Activated T-helper 2 cell treated with anti-CD3 and anti-CD28 coated beads, Interferon-gamma antibody, Interleukin-2, Interleukin-4, amounts not matched to agents 10 μg/mL and 5 μg/mL and 100 μg/mL, durations not matched to agents 14 hours and 24 hours and 36 hours (primary cell): ENCODE measurements at regions not wholly inside any gene's neighbourhood (a gene's known extent, or its start where the extent isn't known, plus 50 kb on each side); places are given as distances from the start of the nearest gene placed in this dataset.
"Not testable (repeated sequence)": the region's sequence is repeated elsewhere in the genome, so short reads cannot be mapped to it uniquely, and the experiment has no call there.

Source experiments
- DNase-seq: peaks from one replicate; pipeline ENCODE4 v3.0.0; 2021; ENCODE audit warnings: low spot score
- H3K27ac Mint-ChIP-seq: one replicate; pipeline ENCODE4 v1.8.0; 2021; ENCODE audit warnings: mixed read lengths
- H3K27me3 Mint-ChIP-seq: one replicate; pipeline ENCODE4 v1.8.0; 2021; ENCODE audit warnings: low read depth, mixed read lengths
- H3K36me3 Mint-ChIP-seq: one replicate; pipeline ENCODE4 v1.8.0; 2021; ENCODE audit warnings: low read depth, mixed read lengths
- H3K4me1 Mint-ChIP-seq: one replicate; pipeline ENCODE4 v1.8.0; 2021; ENCODE audit warnings: low read depth, mixed read lengths
- H3K4me3 Mint-ChIP-seq: one replicate; pipeline ENCODE4 v1.8.0; 2021; ENCODE audit warnings: low read depth, mild to moderate bottlenecking, moderate library complexity, mixed read lengths
- H3K9me3 Mint-ChIP-seq: one replicate; pipeline ENCODE4 v1.8.0; 2021; ENCODE audit warnings: mixed read lengths
- intact Hi-C: fragments of 100-400 bp; cut with micrococcal nuclease; formaldehyde crosslinking; loops from one replicate; pipeline ENCODE4 v1.15.1; 2023

DNA sequence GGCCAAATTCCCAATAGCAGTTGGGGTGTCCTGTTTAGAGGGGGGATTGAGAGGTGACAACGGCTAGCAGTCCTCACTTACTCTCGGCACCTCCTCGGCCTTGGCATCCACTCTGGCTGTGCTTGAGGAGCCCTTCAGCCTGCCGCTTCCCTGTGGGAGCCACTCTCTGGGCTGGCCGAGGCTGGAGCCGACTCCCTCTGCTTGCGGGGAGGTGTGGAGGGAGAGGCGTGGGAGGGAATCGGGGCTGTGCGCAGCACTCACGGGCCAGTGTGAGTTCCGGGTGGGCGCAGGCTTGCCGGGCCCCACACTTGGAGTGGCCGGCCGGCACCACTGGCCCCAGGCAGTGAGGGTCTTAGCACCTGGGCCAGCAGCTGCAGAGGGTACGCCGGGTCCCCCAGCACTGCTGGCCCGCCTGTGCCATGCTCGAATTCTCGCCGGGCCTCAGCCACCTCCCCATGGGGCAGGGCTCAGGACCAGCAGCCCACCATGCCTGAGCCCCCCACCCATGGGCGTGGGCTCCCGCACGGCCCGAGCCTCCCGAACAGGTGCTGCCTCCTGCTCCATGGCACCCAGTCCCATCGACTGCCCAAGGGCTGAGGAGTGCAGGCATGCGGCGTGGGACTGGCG is 705.9 kb upstream of the ZNF804A start:
- H3K36me3 Mint-ChIP-seq = no peaks in the 10 kb centered on the region
- peaks cover 6% of the 10 kb centered on the region for H3K9me3 Mint-ChIP-seq
- H3K27ac Mint-ChIP-seq = no peak overlapping the region
- intact Hi-C loops = no loop called here
- no peak for DNase-seq
- H3K4me3 Mint-ChIP-seq = no peak overlapping the region
- no peaks in the 10 kb centered on the region for H3K4me1 Mint-ChIP-seq
- no peaks in the 10 kb centered on the region for H3K27me3 Mint-ChIP-seq

DNA sequence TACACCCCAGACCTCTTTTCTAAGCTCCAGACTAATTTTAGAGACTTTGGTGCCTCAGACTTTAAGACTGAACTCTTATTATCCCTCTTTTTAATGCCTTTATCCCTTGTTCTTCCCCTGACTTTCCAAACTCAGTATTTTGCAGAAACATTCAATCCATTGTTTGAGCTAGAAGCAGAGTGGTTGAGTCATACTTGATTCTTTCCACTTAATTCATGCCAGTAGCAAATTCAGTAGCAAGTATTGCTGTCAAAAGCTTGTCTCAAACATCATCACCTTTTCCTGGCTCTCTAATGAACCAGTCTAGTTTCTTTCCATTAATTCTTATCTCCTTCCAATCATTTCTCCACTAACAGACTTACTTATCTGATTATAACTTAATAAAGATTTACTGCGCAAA is 699.7 kb upstream of the ZNF804A start:
- no peaks in the 10 kb centered on the region for H3K36me3 Mint-ChIP-seq
- H3K4me3 Mint-ChIP-seq = no peak overlapping the region
- intact Hi-C loops = no loop called here
- no peak for DNase-seq
- peaks cover 4% of the 10 kb centered on the region for H3K9me3 Mint-ChIP-seq
- no peaks in the 10 kb centered on the region for H3K4me1 Mint-ChIP-seq
- no peaks in the 10 kb centered on the region for H3K27me3 Mint-ChIP-seq
- no peak overlapping the region for H3K27ac Mint-ChIP-seq

DNA sequence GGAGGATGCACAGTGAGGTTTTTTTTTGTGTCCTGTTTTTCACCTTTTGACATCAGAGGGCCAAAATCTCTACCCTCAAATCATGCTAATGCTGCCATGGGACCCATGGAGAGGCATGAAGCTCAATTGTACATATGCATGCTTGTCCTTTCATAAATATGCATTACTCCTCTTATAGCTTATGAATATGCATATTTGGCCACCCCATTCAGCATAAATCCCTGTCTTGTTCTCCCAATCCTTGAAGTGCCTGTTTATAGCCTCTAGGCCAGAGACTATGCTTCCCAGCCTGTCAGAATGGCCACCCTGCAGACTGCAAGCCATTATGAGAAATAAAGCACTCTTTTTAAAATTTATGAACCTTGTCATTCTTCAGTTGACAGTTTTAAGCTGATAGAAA is 696.4 kb upstream of the ZNF804A start:
- Mint-ChIP-seq H3K27me3 (no peaks in the 10 kb centered on the region), H3K4me1 (no peaks in the 10 kb centered on the region), H3K4me3 (no peak overlapping the region), H3K9me3 (no peaks in the 10 kb centered on the region), H3K27ac (no peak overlapping the region), H3K36me3 (no peaks in the 10 kb centered on the region)
- intact Hi-C loops = no loop called here
- DNase-seq = no peak

DNA sequence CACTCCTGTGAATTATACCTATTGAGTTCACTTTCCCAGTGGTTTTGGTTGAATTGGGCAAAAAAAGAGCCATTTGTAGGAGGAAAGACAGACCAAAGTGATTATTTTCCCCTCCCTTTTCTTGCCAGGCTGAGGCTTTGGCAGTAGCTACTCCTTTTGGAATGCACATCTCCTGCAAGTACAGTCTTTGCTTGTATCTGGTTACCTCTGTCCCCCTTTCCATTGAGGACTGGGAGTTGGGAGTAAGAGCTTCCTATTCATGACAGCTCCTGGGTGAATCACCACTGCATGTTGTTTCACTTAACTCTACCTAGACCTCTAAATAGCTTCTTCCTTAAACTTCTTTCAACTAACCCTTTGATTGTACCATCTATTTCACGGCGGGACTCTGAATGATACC is 695.3 kb upstream of the ZNF804A start:
- intact Hi-C loops = no loop called here
- H3K9me3 Mint-ChIP-seq = peaks cover 4% of the 10 kb centered on the region

DNA sequence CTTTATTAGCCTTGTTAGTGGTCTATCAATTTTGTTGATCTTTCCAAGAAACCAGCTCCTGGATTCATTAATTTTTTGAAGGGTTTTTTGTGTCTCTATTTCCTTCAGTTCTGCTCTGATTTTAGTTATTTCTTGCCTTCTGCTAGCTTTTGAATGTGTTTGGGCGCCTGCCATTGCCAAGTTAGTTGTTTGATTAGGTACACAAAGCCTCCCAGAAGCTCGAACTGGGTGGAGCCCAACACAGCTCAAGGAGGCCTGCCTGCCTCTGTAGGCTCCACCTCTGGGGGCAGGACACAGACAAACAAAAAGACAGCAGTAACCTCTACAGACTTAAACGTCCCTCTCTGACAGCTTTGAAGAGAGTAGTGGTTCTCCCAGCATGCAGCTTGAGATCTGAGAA is 682.3 kb upstream of the ZNF804A start:
- H3K4me3 Mint-ChIP-seq, H3K36me3 Mint-ChIP-seq, H3K9me3 Mint-ChIP-seq, DNase-seq, H3K27me3 Mint-ChIP-seq, H3K27ac Mint-ChIP-seq, H3K4me1 Mint-ChIP-seq, intact Hi-C loops: not testable (repeated sequence)

More for the DNA sequence above, 695.3 kb upstream of the ZNF804A start:
- DNase-seq = no peak
- Mint-ChIP-seq H3K27me3 (no peaks in the 10 kb centered on the region), H3K4me3 (no peak overlapping the region), H3K27ac (no peak overlapping the region), H3K36me3 (no peaks in the 10 kb centered on the region), H3K4me1 (no peaks in the 10 kb centered on the region)

DNA sequence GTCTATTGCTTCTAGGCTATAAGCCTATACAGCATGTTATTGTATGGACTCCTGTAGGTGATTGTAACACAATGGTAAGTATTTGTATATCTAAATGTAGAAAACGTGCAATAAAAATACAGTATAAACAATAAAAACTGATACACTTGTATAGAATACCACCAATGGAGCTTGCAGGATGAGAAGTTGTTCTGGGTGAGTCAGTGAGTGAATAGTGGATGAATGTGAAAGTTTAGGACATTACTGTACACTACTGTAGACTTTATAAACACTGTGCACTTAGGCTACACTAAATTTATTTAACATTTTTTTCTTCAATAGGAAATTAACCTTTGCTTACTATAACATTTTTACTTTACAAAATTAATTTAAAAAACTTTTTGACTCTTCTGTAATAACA is 679.2 kb upstream of the ZNF804A start:
- Mint-ChIP-seq H3K4me3 (no peak overlapping the region), H3K27ac (no peak overlapping the region), H3K4me1 (no peaks in the 10 kb centered on the region), H3K27me3 (no peaks in the 10 kb centered on the region), H3K36me3 (no peaks in the 10 kb centered on the region), H3K9me3 (peaks cover 9% of the 10 kb centered on the region)
- intact Hi-C loops = no loop called here
- no peak for DNase-seq

DNA sequence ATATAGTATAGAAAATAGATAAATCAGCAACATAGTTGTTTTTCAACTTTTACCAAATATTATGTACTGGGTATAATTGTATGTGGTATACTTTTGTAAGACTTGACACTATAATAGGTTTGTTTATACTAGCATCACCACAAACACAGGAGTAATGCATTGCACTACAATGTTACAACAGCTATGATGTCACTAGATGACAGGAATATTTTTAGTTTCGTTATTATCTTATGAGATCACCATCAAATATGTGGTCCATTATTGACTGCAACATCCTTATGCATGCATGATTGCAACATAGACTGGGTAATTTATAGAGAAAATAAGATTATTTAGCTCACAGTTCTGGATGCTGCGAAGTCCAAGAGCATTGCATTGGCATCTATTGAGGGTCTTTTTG is 678.4 kb upstream of the ZNF804A start:
- peaks cover 9% of the 10 kb centered on the region for H3K9me3 Mint-ChIP-seq
- DNase-seq = no peak
- no peak overlapping the region for H3K4me3 Mint-ChIP-seq
- intact Hi-C loops = no loop called here
- H3K27me3 Mint-ChIP-seq = no peaks in the 10 kb centered on the region
- no peaks in the 10 kb centered on the region for H3K4me1 Mint-ChIP-seq
- no peak overlapping the region for H3K27ac Mint-ChIP-seq
- H3K36me3 Mint-ChIP-seq = no peaks in the 10 kb centered on the region

DNA sequence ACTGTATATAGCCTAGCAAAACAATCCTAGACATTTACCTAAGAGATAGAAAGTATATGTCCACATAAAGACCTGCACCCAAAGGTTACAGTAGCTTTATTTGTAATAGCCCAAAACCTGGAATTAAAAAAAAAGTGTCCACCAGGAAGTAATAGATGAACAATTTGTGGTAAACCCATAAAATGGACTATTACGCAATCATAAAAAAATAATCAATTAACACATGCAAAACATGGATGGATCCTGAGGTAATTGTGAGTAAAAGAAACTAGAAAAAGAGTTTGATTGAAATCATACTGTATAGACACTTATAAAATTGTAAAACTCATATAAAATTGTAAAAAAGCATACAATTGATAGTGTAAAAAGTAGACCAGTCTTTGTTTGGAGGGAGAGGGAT is 673.0 kb upstream of the ZNF804A start:
- Mint-ChIP-seq H3K36me3 (no peaks in the 10 kb centered on the region), H3K27ac (no peak overlapping the region), H3K9me3 (peaks cover 14% of the 10 kb centered on the region), H3K27me3 (no peaks in the 10 kb centered on the region), H3K4me3 (no peak overlapping the region), H3K4me1 (no peaks in the 10 kb centered on the region)
- DNase-seq = no peak
- intact Hi-C loops = no loop called here

DNA sequence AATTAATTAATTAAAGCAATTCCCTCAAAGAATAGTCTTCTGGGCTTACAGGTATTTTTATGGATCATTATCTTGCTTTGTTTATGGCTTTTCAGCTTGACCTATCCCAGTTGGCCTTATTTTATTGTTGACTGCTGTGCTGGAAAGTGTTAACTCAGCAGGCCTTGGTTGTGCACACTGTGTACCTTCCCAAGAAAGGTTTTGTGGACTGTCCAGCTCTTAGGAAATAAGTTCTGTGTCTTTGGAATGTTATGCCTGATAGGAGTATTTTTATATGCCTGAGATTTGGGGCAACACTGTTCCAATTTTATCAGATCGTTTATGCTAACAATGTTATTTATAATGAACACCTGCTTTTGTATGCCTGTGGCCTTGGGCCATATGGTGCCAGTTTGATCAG is 671.9 kb upstream of the ZNF804A start:
- Mint-ChIP-seq H3K27ac (no peak overlapping the region), H3K36me3 (no peaks in the 10 kb centered on the region), H3K9me3 (peaks cover 14% of the 10 kb centered on the region), H3K4me3 (no peak overlapping the region), H3K4me1 (no peaks in the 10 kb centered on the region), H3K27me3 (no peaks in the 10 kb centered on the region)
- intact Hi-C loops = no loop called here
- no peak for DNase-seq

DNA sequence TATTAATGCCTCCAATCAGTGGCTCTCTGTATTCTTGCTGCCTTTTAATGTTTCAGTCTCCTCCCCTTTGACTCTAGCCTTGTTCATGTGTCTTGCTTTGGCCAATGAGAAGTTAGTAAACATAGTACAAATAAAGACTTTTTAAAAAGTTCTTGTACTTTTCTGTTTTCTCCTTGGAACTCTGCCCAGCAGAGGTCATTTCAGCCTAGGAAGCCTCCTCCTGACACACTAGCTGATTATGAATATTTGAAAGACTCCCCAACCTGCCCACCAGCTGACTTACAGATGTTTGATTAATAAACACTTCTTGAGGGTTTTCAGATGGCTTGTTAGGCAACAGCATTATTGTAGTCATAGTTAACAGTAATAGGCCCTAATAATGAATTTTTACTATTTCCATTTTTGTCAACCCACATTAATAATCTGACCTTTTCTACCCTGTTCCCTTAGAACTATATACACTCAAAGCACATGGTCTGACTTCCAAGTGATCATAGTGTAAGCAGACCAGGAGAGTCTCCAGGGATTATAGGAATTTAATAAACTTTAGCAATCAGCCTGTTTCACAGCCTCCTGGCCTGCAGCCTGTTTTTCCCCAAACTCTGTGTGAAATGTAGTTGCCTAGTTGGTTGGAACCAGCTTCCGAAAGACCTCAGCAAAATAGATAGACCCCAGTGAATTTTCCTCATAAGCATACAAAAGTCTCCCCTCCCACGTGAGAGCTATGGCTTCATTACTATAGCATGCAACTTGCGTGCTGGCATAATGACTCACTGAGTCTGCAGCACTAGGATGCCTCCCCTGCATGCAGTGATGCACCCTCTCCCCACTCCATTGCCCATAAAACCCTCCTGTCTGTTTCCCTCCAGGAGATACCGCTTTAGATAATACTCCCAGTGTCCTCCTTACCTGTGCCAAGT is 670.7 kb upstream of the ZNF804A start:
- intact Hi-C loops = no loop called here
- H3K4me1 Mint-ChIP-seq = no peaks in the 10 kb centered on the region
- H3K4me3 Mint-ChIP-seq = no peak overlapping the region
- H3K9me3 Mint-ChIP-seq = peaks cover 14% of the 10 kb centered on the region
- H3K27me3 Mint-ChIP-seq = no peaks in the 10 kb centered on the region
- H3K27ac Mint-ChIP-seq = no peak overlapping the region
- H3K36me3 Mint-ChIP-seq = no peaks in the 10 kb centered on the region
- no peak for DNase-seq

DNA sequence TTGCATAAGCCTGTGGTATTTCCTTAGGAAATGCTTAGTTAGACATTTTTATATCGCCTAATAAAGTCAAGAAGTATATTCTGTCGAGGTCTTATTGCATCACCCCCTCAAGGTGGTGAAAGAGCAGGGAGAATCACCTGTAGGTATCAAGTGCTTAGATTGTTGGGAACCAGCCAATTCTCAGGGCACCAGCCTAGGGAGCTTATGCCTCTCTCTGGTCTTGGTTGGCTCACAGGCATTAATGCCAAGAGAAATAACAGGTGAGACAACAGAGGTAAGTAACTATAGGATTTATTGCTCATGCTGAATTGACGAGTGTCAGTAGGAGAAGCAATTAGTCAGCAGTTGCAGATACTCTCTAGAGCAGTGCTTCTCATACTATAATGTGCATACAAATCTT is 663.3 kb upstream of the ZNF804A start:
- no peak overlapping the region for H3K27ac Mint-ChIP-seq
- H3K27me3 Mint-ChIP-seq = no peaks in the 10 kb centered on the region
- no peak for DNase-seq
- no peaks in the 10 kb centered on the region for H3K4me1 Mint-ChIP-seq
- intact Hi-C loops = no loop called here
- no peak overlapping the region for H3K4me3 Mint-ChIP-seq
- H3K36me3 Mint-ChIP-seq = no peaks in the 10 kb centered on the region
- H3K9me3 Mint-ChIP-seq = peaks cover 16% of the 10 kb centered on the region

DNA sequence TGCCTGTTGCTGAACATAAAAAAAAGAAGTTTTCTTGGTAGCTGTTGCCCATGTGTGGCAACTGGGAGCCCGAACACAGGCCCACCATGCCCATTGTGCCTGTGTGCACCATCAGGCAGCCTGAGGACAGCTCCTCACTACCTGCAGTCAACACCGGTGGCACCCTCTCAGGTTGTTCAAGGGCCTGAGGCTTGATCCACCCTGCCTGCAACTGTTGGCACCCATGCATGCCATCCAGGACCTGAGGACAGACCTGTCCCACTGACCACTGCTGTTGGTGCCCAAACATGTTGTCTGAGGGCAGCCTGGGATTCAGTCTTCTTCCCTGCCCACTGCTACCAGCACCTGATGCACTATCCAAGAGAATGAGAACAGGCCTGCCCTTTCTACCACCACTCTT is 661.1 kb upstream of the ZNF804A start:
- Mint-ChIP-seq H3K27ac (no peak overlapping the region), H3K4me3 (no peak overlapping the region), H3K27me3 (no peaks in the 10 kb centered on the region), H3K36me3 (no peaks in the 10 kb centered on the region), H3K4me1 (no peaks in the 10 kb centered on the region), H3K9me3 (peaks cover 23% of the 10 kb centered on the region)
- intact Hi-C loops = no loop called here
- no peak for DNase-seq

DNA sequence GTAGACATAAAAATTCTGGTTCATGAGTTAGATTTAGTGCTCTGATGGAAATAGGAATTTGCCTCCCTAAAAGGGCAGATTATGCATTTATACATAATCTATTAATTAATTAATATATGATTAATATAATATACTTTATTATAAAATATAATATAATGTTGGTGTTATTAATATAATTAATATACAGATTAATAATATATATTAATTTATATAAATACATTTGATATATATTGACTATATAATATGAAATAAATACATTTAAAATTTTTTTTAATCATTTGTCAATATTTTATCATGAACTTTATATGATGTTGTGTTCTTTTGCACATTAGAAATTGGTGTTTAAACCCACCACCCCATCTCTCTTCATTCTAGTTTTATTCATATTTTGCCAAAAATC is 652.1 kb upstream of the ZNF804A start:
- Mint-ChIP-seq H3K27ac (no peak overlapping the region), H3K4me1 (no peaks in the 10 kb centered on the region), H3K4me3 (no peak overlapping the region), H3K36me3 (no peaks in the 10 kb centered on the region), H3K27me3 (no peaks in the 10 kb centered on the region), H3K9me3 (peaks cover 5% of the 10 kb centered on the region)
- intact Hi-C loops = no loop called here
- DNase-seq = no peak
